Panc1 (cell line): ENCODE measurements at regions not wholly inside any gene's neighbourhood (a gene's known extent, or its start where the extent isn't known, plus 50 kb on each side); places are given as distances from the start of the nearest gene placed in this dataset.
A peak's percentile ranks its signal among the peaks of the same experiment; 100 is the strongest.

ENCODE experiments used
- ATAC-seq: fragments of 200-7000 bp; cut with Tn5 transposase; 2 replicates; pipeline ENCODE4 v1.9.1; 2020; ENCODE audit warnings: mild to moderate bottlenecking, moderate library complexity
- BruUV-seq: library from RNA; stranded (reverse); fragments of 400-500 nt; replicated peaks from 2 replicates; lab custom pipeline; 2021; lab: Mats Ljungman, UMichigan
- CTCF ChIA-PET: fragments of 300-600 bp; sonication (Branson Sonifier 250); formaldehyde crosslinking; loops from one replicate; lab custom pipeline; 2022; ENCODE audit warnings: antibody characterized with exemption; lab: Charles Lee
- POLR2A ChIA-PET: fragments of 300-600 bp; sonication (Branson Sonifier 250); formaldehyde crosslinking; loops from one replicate; lab custom pipeline; 2022; ENCODE audit warnings: antibody characterized with exemption; lab: Charles Lee
- DNase-seq: peaks from one replicate; pipeline ENCODE4 v3.0.0-alpha.2; 2010; ENCODE audit warnings: low read depth, low spot score
- H3K27ac ChIP-seq: 2 replicates; pipeline ENCODE4 v1.5.1; 2011; ENCODE audit warnings: mild to moderate bottlenecking, low read length, inconsistent platforms
- H3K27me3 ChIP-seq: fragments of 200-500 bp; sonication (Bioruptor generic); 2 replicates; pipeline ENCODE4 v1.6.0; 2014; ENCODE audit warnings: low read length, inconsistent platforms; ENCODE audit not compliant: control insufficient read depth, insufficient read depth
- H3K36me3 ChIP-seq: fragments of 200-500 bp; sonication (Bioruptor generic); 2 replicates; pipeline ENCODE4 v1.5.1; 2014; ENCODE audit warnings: inconsistent platforms, mild to moderate bottlenecking, low read length, moderate library complexity; ENCODE audit not compliant: control insufficient read depth, insufficient read depth
- H3K4me1 ChIP-seq: 2 replicates; pipeline ENCODE4 v1.5.1; 2011; ENCODE audit warnings: inconsistent platforms, mild to moderate bottlenecking, low read length, moderate library complexity; ENCODE audit not compliant: control insufficient read depth, insufficient read depth
- H3K4me3 ChIP-seq, 2 experiments: 2 replicates each; pipeline ENCODE4 v1.5.1; 2011 to 2012; ENCODE audit warnings: low read depth in 2 of 2, low read length in 2 of 2, mild to moderate bottlenecking in 2 of 2, inconsistent platforms in 1 of 2, moderate library complexity in 1 of 2
- H3K9me3 ChIP-seq: fragments of 200-500 bp; sonication (Bioruptor generic); 2 replicates; pipeline ENCODE4 v1.5.1; 2014; ENCODE audit warnings: low read depth, mild to moderate bottlenecking, inconsistent platforms, low read length, moderate library complexity; ENCODE audit not compliant: control insufficient read depth, insufficient read depth
- POLR2AphosphoS5 ChIP-seq: IDR thresholded peaks from 2 replicates; pipeline ENCODE4 v1.6.1; 2012; ENCODE audit warnings: mild to moderate bottlenecking, low read depth, low read length, moderate library complexity
- REST ChIP-seq, 2 experiments: IDR thresholded peaks; 2 replicates each; pipeline ENCODE4 v1.6.1; 2011 to 2012; ENCODE audit warnings: low read depth in 2 of 2, control low read depth in 1 of 2, low read length in 1 of 2, mild to moderate bottlenecking in 1 of 2, moderate library complexity in 1 of 2; ENCODE audit not compliant: insufficient read depth in 1 of 2
- SIN3A ChIP-seq: IDR thresholded peaks from 2 replicates; pipeline ENCODE4 v1.6.1; 2012; ENCODE audit warnings: low read depth, mild to moderate bottlenecking, low read length, moderate library complexity, borderline replicate concordance; ENCODE audit not compliant: insufficient read depth
- TCF7L2 ChIP-seq: IDR thresholded peaks from 2 replicates; pipeline ENCODE4 v1.6.1; 2011; ENCODE audit warnings: mild to moderate bottlenecking, low read depth, low read length, inconsistent platforms
- in situ Hi-C: cut with HindIII; loops from 2 replicates; pipeline ENCODE4 v1.10.0; 2016; ENCODE audit warnings: low sequenced_read_pairs, low pct_unique_long_range_greater_than_20kb
- intact Hi-C: fragments of 100-400 bp; cut with micrococcal nuclease; formaldehyde crosslinking; loops from one replicate; pipeline ENCODE4 v1.10.0; 2022; ENCODE audit not compliant: unreplicated experiment
- TF ChIP-seq, protein P1 (sequence below): fragments of 450-650 bp; IDR thresholded peaks from 2 replicates; pipeline ENCODE4 v1.5.1; 2017; ENCODE audit warnings: mild to moderate bottlenecking

- no TSS peak for BruUV-seq
- ChIA-PET POLR2A (no interaction called here), CTCF (no interaction called here)
- Histone ChIP-seq H3K9me3 (no peaks in the 10 kb centered on the region), H3K4me3 (no peak overlapping the region), H3K27ac (no peak overlapping the region), H3K27me3 (no peaks in the 10 kb centered on the region), H3K36me3 (no peaks in the 10 kb centered on the region), H3K4me1 (no peaks in the 10 kb centered on the region)
- in situ Hi-C loops, result no loop called here
- DNase-seq (no peak), ATAC-seq (no peak)
- intact Hi-C loops, result no loop called here
- TF ChIP-seq REST (IDR thresholded peaks at IDR 0.05; ENCODE audit: insufficient read depth in 1 of 2, low read depth in 2 of 2, low read length in 1 of 2), result no peak
Measured at GRCh38 chrX:87403551-87403950, 114.1 kb upstream of the KLHL4 start.

- intact Hi-C loops (no loop called here), in situ Hi-C loops (no loop called here)
- CTCF ChIA-PET, result no interaction called here
- H3K36me3 ChIP-seq, result no peaks in the 10 kb centered on the region
- DNase-seq, result peak; percentile 77
- H3K4me3 ChIP-seq, result no peak overlapping the region
- no peaks in the 10 kb centered on the region for H3K9me3 ChIP-seq
- POLR2A ChIA-PET, result no interaction called here
- H3K4me1 ChIP-seq, result peaks cover 7% of the 10 kb centered on the region; the same call in 1 of the 2 replicates
- H3K27ac ChIP-seq, result peak overlapping the region; percentile 65
- no peaks in the 10 kb centered on the region for H3K27me3 ChIP-seq
- ATAC-seq, result peak; percentile 99
- TF ChIP-seq SIN3A (no peak), POLR2AphosphoS5 (peak; percentile 68; the same call in 1 of the 2 replicates), TCF7L2 (peak; percentile 92), REST (IDR thresholded peaks at IDR 0.05; ENCODE audit: insufficient read depth in 1 of 2, low read depth in 2 of 2, low read length in 1 of 2) (no peak)
- TF ChIP-seq, protein P1, sequence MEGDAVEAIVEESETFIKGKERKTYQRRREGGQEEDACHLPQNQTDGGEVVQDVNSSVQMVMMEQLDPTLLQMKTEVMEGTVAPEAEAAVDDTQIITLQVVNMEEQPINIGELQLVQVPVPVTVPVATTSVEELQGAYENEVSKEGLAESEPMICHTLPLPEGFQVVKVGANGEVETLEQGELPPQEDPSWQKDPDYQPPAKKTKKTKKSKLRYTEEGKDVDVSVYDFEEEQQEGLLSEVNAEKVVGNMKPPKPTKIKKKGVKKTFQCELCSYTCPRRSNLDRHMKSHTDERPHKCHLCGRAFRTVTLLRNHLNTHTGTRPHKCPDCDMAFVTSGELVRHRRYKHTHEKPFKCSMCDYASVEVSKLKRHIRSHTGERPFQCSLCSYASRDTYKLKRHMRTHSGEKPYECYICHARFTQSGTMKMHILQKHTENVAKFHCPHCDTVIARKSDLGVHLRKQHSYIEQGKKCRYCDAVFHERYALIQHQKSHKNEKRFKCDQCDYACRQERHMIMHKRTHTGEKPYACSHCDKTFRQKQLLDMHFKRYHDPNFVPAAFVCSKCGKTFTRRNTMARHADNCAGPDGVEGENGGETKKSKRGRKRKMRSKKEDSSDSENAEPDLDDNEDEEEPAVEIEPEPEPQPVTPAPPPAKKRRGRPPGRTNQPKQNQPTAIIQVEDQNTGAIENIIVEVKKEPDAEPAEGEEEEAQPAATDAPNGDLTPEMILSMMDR, result no peak
- no TSS peak for BruUV-seq
Measured at GRCh38 chrX:87409113-87409841, 108.3 kb upstream of the KLHL4 start.
